ENCODE measurements at regions not wholly inside any gene's neighbourhood (a gene's known extent, or its start where the extent isn't known, plus 50 kb on each side); places are given as distances from the start of the nearest gene placed in this dataset.

- no peak for DNase-seq
- H3K9me3 Mint-ChIP-seq (ENCODE audit: unreplicated experiment): no peaks in the 10 kb centered on the region
- no peaks in the 10 kb centered on the region for H3K9me3 ChIP-seq
- no TSS peak for BruUV-seq (replicated peaks)
- no peak overlapping the region for H3K4me3 ChIP-seq (ENCODE audit: low read depth, low read length)
- CTCF ChIA-PET: no interaction called here
- H3K27me3 ChIP-seq (replicated peaks; ENCODE audit: control insufficient read depth, insufficient read depth, low read length): no peaks in the 10 kb centered on the region
- H3K36me3 ChIP-seq (ENCODE audit: control insufficient read depth, insufficient read depth, low read length): no peaks in the 10 kb centered on the region
- H3K4me1 ChIP-seq: no peaks in the 10 kb centered on the region
- TF ChIP-seq CTCF (IDR thresholded peaks at IDR 0.05; ENCODE audit: insufficient read depth in 1 of 2, low read depth in 1 of 2, low read length in 1 of 2, severe bottlenecking in 1 of 2, unreplicated experiment in 1 of 2): no peak
- H3K4me1 Mint-ChIP-seq (ENCODE audit: low read depth, unreplicated experiment): no peaks in the 10 kb centered on the region
- no peaks in the 10 kb centered on the region for H3K27me3 Mint-ChIP-seq (ENCODE audit: insufficient read depth, unreplicated experiment)
- H3K36me3 Mint-ChIP-seq (ENCODE audit: insufficient read depth, unreplicated experiment): no peaks in the 10 kb centered on the region
- POLR2A ChIA-PET: no interaction called here
- no peak overlapping the region for H3K4me3 Mint-ChIP-seq (ENCODE audit: unreplicated experiment)
- H3K27ac Mint-ChIP-seq (ENCODE audit: unreplicated experiment): no peak overlapping the region
- intact Hi-C loops (cut with micrococcal nuclease; ENCODE audit: unreplicated experiment): no loop called here
Measured at GRCh38 chr9:73059247-73059646, 92.4 kb upstream of the ANXA1 start.

GRCh38 chr9:73056245-73056644, 95.4 kb upstream of the ANXA1 start:
- Histone ChIP-seq H3K4me3 (ENCODE audit: low read depth, low read length) (no peak overlapping the region), H3K36me3 (ENCODE audit: control insufficient read depth, insufficient read depth, low read length) (no peaks in the 10 kb centered on the region), H3K4me1 (no peaks in the 10 kb centered on the region), H3K9me3 (no peaks in the 10 kb centered on the region), H3K27me3 (replicated peaks; ENCODE audit: control insufficient read depth, insufficient read depth, low read length) (no peaks in the 10 kb centered on the region)
- Mint-ChIP-seq H3K4me1 (ENCODE audit: low read depth, unreplicated experiment) (no peaks in the 10 kb centered on the region), H3K36me3 (ENCODE audit: insufficient read depth, unreplicated experiment) (no peaks in the 10 kb centered on the region), H3K9me3 (ENCODE audit: unreplicated experiment) (no peaks in the 10 kb centered on the region), H3K4me3 (ENCODE audit: unreplicated experiment) (no peak overlapping the region), H3K27ac (ENCODE audit: unreplicated experiment) (no peak overlapping the region), H3K27me3 (ENCODE audit: insufficient read depth, unreplicated experiment) (no peaks in the 10 kb centered on the region)
- BruUV-seq (replicated peaks): no TSS peak
- ChIA-PET POLR2A (no interaction called here), CTCF (no interaction called here)
- intact Hi-C loops (cut with micrococcal nuclease; ENCODE audit: unreplicated experiment): no loop called here
- DNase-seq: no peak
- TF ChIP-seq CTCF (IDR thresholded peaks at IDR 0.05; ENCODE audit: insufficient read depth in 1 of 2, low read depth in 1 of 2, low read length in 1 of 2, severe bottlenecking in 1 of 2, unreplicated experiment in 1 of 2): no peak

- intact Hi-C loops (cut with micrococcal nuclease; ENCODE audit: unreplicated experiment): no loop called here
- Mint-ChIP-seq H3K9me3 (ENCODE audit: unreplicated experiment) (no peaks in the 10 kb centered on the region), H3K4me3 (ENCODE audit: unreplicated experiment) (no peak overlapping the region), H3K27ac (ENCODE audit: unreplicated experiment) (no peak overlapping the region), H3K4me1 (ENCODE audit: low read depth, unreplicated experiment) (no peaks in the 10 kb centered on the region), H3K36me3 (ENCODE audit: insufficient read depth, unreplicated experiment) (no peaks in the 10 kb centered on the region), H3K27me3 (ENCODE audit: insufficient read depth, unreplicated experiment) (peaks cover 2% of the 10 kb centered on the region)
- Histone ChIP-seq H3K36me3 (ENCODE audit: control insufficient read depth, insufficient read depth, low read length) (no peaks in the 10 kb centered on the region), H3K4me1 (no peaks in the 10 kb centered on the region), H3K4me3 (ENCODE audit: low read depth, low read length) (no peak overlapping the region), H3K27me3 (replicated peaks; ENCODE audit: control insufficient read depth, insufficient read depth, low read length) (no peaks in the 10 kb centered on the region), H3K9me3 (no peaks in the 10 kb centered on the region)
- TF ChIP-seq CTCF (IDR thresholded peaks at IDR 0.05; ENCODE audit: insufficient read depth in 1 of 2, low read depth in 1 of 2, low read length in 1 of 2, severe bottlenecking in 1 of 2, unreplicated experiment in 1 of 2): no peak
- DNase-seq: no peak
- ChIA-PET CTCF (no interaction called here), POLR2A (no interaction called here)
- no TSS peak for BruUV-seq (replicated peaks)
Measured at GRCh38 chr9:73054091-73054490, 97.6 kb upstream of the ANXA1 start.

Measured in Caco-2 (cell line).